ENCODE measurements at regions not wholly inside any gene's neighbourhood (a gene's known extent, or its start where the extent isn't known, plus 50 kb on each side); places are given as distances from the start of the nearest gene placed in this dataset.

- H3K27me3 ChIP-seq, result no peaks in the 10 kb centered on the region
- H3K36me3 ChIP-seq, result no peaks in the 10 kb centered on the region
- DNase-seq, result no peak
- no peaks in the 10 kb centered on the region for H3K4me1 ChIP-seq
- H3K9me3 ChIP-seq, result no peaks in the 10 kb centered on the region
- TF ChIP-seq CTCF (IDR thresholded peaks at IDR 0.05), result no peak
- H3K4me3 ChIP-seq, result no peak overlapping the region
- intact Hi-C loops (cut with DNase I; ENCODE audit: low total_unique reads), result no loop called here
- H3K27ac ChIP-seq, result no peak overlapping the region
These were observed 926.1 kb upstream of the MANEA start for GRCh38 chr6:94651239-94651638.

- H3K4me1 ChIP-seq, result no peaks in the 10 kb centered on the region
- no peak overlapping the region for H3K27ac ChIP-seq
- H3K36me3 ChIP-seq, result no peaks in the 10 kb centered on the region
- no peaks in the 10 kb centered on the region for H3K27me3 ChIP-seq
- H3K9me3 ChIP-seq, result no peaks in the 10 kb centered on the region
- DNase-seq, result no peak
- no peak for TF ChIP-seq CTCF (IDR thresholded peaks at IDR 0.05)
- intact Hi-C loops (cut with DNase I; ENCODE audit: low total_unique reads), result no loop called here
- no peak overlapping the region for H3K4me3 ChIP-seq
These were observed 932.1 kb upstream of the MANEA start for GRCh38 chr6:94645191-94645590.

- TF ChIP-seq CTCF (IDR thresholded peaks at IDR 0.05), result no peak
- Histone ChIP-seq H3K36me3 (no peaks in the 10 kb centered on the region), H3K27ac (no peak overlapping the region), H3K4me3 (no peak overlapping the region), H3K27me3 (no peaks in the 10 kb centered on the region), H3K9me3 (no peaks in the 10 kb centered on the region), H3K4me1 (no peaks in the 10 kb centered on the region)
- intact Hi-C loops (cut with DNase I; ENCODE audit: low total_unique reads), result no loop called here
- no peak for DNase-seq
These were observed 937.8 kb upstream of the MANEA start for GRCh38 chr6:94639564-94639963.

GRCh38 chr6:94636780-94637385 lies 940.5 kb upstream of the MANEA start:
- no peak for TF ChIP-seq CTCF (IDR thresholded peaks at IDR 0.05)
- Histone ChIP-seq H3K27me3 (no peaks in the 10 kb centered on the region), H3K4me1 (no peaks in the 10 kb centered on the region), H3K9me3 (no peaks in the 10 kb centered on the region), H3K27ac (no peak overlapping the region), H3K36me3 (no peaks in the 10 kb centered on the region), H3K4me3 (no peak overlapping the region)
- no peak for DNase-seq
- intact Hi-C loops (cut with DNase I; ENCODE audit: low total_unique reads), result no loop called here

GRCh38 chr6:94623586-94623985 lies 953.7 kb upstream of the MANEA start:
- intact Hi-C loops (cut with DNase I; ENCODE audit: low total_unique reads), result no loop called here

More at GRCh38 chr6:94623586-94623985, 953.7 kb upstream of the MANEA start:
- Histone ChIP-seq H3K36me3 (no peaks in the 10 kb centered on the region), H3K27me3 (no peaks in the 10 kb centered on the region), H3K4me1 (no peaks in the 10 kb centered on the region), H3K27ac (no peak overlapping the region), H3K9me3 (no peaks in the 10 kb centered on the region), H3K4me3 (no peak overlapping the region)
- TF ChIP-seq CTCF (IDR thresholded peaks at IDR 0.05), result no peak
- no peak for DNase-seq
